Right cardiac atrium (tissue), 5 donors: ENCODE measurements at regions not wholly inside any gene's neighbourhood (a gene's known extent, or its start where the extent isn't known, plus 50 kb on each side); places are given as distances from the start of the nearest gene placed in this dataset.

Experiments used
- ATAC-seq, 2 donors: fragments of 200-7000 bp; cut with Tn5 transposase; one replicate each; pipeline versions ENCODE4 v1.8.0 to v1.9.1; 2020; ENCODE audit warnings: moderate library complexity in 2 of 2, mild to moderate bottlenecking in 1 of 2
- DNase-seq, 3 donors: peaks; one replicate each; pipeline ENCODE4 v3.0.0-alpha.2; 2020
- H3K27ac ChIP-seq: one replicate; pipeline ENCODE4 v1.5.1; 2013; ENCODE audit warnings: mild to moderate bottlenecking, low read length, control low read depth, moderate library complexity
- H3K27me3 ChIP-seq: one replicate; pipeline ENCODE4 v1.6.1; 2013; ENCODE audit not compliant: control insufficient read depth, insufficient read depth
- H3K4me1 ChIP-seq: one replicate; pipeline ENCODE4 v1.6.1; 2013; ENCODE audit warnings: low read length; ENCODE audit not compliant: control insufficient read depth, insufficient read depth
- H3K4me3 ChIP-seq: one replicate; pipeline ENCODE4 v1.5.1; 2013; ENCODE audit warnings: low read length, control low read depth
- H3K9me3 ChIP-seq: one replicate; pipeline ENCODE4 v1.6.1; 2013; ENCODE audit warnings: low read length; ENCODE audit not compliant: control insufficient read depth
- WGBS: extraction: QIAGEN DNeasy Blood & Tissue Kit; methylation state at CpG from one replicate; pipeline ENCODE4 v1.1.7; 2013; 5-methylcytosine and 5-hydroxymethylcytosine counted together
- intact Hi-C, 4 donors: fragments of 100-400 bp; cut with DNase I; formaldehyde crosslinking; loops; one replicate each; pipeline versions ENCODE4 v1.11.0 to v1.14.0; 2022 to 2023
- donor health status: healthy with polysubstance abuse.
- donor health status: DM: no; HTN: yes; CAD: no.
- donor health status: DM: no; HTN: no; CAD: no.
- donor health status: DM: no; HTN: yes; CAD: no; lungs with severe emphysema.
- donor health status: DM: yes; HTN: yes; CAD: no.

DNA sequence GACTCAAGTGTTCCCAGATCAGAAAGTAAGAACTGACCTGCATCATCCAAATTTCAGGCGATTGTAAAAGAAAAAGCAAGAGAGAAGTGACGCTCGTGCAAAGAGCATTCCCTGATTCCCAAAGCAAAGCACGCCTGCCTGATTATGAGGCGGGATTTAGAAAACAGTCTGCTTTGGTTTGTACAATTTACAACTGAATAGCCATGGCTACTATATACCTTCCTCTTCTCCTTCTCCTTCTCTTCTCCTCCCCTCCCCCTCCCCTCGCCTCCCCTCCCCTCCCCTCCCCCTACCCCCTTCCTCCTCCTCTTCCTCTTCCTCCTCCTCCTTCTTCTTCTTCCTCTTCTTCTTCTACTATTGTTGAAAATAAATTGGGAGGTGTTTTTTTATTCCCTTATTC lies 782.9 kb downstream of the GALR1 start:
- WGBS, result 75% methylated on average over 6 of the region's 6 CpGs
- DNase-seq (no peak), ATAC-seq (no peak)
- intact Hi-C loops, result no loop called here
- Histone ChIP-seq H3K27me3 (no peaks in the 10 kb centered on the region), H3K27ac (no peak overlapping the region), H3K4me3 (no peak overlapping the region), H3K9me3 (no peaks in the 10 kb centered on the region), H3K4me1 (no peaks in the 10 kb centered on the region)

DNA sequence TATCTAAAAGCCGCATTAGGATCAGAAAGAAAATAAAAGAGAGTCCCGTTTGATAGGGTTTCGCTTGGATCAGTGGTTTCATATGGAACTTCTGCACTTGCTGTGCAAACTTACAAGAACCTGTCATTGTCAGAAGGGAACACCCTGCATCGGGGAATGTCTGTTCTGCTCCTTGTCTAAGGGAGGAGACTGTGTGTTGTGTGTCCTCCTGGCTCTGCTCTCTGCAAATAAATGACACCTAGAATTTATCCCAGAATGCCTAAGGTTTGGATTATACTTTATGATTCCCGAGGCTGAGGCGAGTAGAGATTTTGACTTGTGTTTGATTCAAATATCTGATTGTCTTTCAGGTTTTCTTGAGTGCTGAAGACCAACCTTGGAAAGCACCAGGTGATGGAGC lies 785.1 kb downstream of the GALR1 start:
- no peaks in the 10 kb centered on the region for H3K27me3 ChIP-seq
- DNase-seq, result no peak
- no peaks in the 10 kb centered on the region for H3K9me3 ChIP-seq
- no peak for ATAC-seq
- WGBS, result 82% methylated on average over 6 of the region's 6 CpGs
- H3K4me1 ChIP-seq, result no peaks in the 10 kb centered on the region
- no peak overlapping the region for H3K27ac ChIP-seq
- intact Hi-C loops, result no loop called here
- no peak overlapping the region for H3K4me3 ChIP-seq

DNA sequence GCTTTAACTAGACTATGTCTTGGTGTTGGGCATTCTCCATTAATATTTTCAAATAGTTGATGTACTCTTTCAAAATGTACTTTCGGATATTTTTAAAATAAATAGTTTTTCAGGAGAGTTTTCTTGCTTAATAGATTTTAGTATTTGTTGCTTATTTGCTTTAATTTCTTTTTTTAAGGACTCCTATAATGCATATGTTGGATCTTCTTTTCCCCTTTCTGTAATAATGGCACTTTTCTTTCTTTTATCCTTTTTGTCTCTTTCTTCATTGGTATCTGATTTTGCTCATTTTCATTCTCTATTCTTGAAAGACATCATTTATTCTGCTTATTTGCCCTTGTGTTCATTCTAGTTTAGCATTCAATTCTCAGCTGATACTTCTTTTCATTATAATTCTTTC lies 791.6 kb downstream of the GALR1 start:
- Histone ChIP-seq H3K27ac (no peak overlapping the region), H3K27me3 (no peaks in the 10 kb centered on the region), H3K4me3 (no peak overlapping the region), H3K9me3 (peaks cover 5% of the 10 kb centered on the region), H3K4me1 (no peaks in the 10 kb centered on the region)
- DNase-seq (no peak), ATAC-seq (no peak)
- intact Hi-C loops, result no loop called here
- 68% methylated on average over 1 of the region's 1 CpG for WGBS

DNA sequence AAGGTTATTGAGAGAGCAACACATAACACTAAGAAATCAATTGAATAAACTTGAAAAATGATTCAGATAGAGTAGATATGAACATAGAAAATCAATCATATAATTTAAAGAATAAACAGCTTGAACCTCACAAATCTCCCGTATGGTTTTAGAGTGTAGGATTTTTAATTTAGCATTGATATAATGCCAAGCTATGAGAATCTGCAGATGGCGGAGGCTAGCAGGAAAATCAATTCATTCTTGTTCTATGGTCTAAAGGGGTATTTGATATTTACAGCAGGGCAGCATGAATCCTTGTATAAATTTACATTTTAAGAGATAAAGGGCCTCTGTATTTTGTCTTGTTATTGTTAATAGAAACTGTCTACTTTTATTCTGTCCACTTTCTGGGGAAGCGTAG lies 797.0 kb downstream of the GALR1 start:
- peaks cover 5% of the 10 kb centered on the region for H3K9me3 ChIP-seq
- no peaks in the 10 kb centered on the region for H3K27me3 ChIP-seq
- no peaks in the 10 kb centered on the region for H3K4me1 ChIP-seq
- 79% methylated on average over 3 of the region's 3 CpGs for WGBS
- ATAC-seq (no peak), DNase-seq (no peak)
- no peak overlapping the region for H3K27ac ChIP-seq
- intact Hi-C loops, result no loop called here
- no peak overlapping the region for H3K4me3 ChIP-seq

DNA sequence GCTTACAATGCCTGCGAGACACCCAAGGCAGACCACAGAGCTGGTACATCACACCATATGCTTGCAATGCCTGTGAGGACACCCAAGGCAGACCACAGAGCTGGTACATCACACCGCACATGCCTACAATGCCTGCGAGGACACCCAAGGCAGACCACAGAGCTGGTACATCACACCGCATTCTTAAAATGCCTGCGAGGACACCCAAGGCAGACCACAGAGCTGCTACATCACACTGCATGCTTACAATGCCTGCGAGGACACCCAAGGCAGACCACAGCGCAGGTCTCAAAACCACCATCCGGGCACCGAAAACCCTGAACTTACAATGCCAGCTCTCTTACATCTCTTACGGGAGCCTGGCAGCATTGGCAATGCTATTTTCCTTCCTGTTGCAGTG lies 799.6 kb downstream of the GALR1 start:
- Histone ChIP-seq H3K9me3 (no peaks in the 10 kb centered on the region), H3K4me1 (no peaks in the 10 kb centered on the region), H3K27me3 (no peaks in the 10 kb centered on the region), H3K27ac (no peak overlapping the region), H3K4me3 (no peak overlapping the region)
- 88% methylated on average over 10 of the region's 10 CpGs for WGBS
- intact Hi-C loops, result no loop called here
- ATAC-seq, result no peak
- DNase-seq, result no peak

DNA sequence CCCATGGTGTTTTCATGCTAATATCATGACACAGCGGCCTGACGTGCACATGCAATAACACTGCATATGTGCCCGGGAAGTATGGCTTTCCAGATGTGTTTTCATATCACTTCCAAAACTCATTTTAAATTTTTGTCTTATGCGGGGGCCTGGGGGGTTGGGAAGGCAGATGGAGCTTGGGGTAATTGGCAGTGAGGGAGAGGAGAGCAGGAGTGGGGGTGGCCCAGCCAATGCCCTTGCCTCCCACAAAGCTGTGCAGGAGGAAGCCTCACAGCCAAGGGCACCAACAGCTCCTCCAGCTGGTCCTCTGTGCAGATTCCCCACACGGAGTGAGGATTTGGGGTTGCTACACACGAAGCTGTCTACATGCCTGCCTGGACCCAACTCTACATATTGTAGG lies 805.2 kb downstream of the GALR1 start:
- H3K27ac ChIP-seq, result no peak overlapping the region
- no peak for ATAC-seq
- intact Hi-C loops, result no loop called here
- H3K4me1 ChIP-seq, result no peaks in the 10 kb centered on the region
- DNase-seq, result no peak
- no peak overlapping the region for H3K4me3 ChIP-seq
- no peaks in the 10 kb centered on the region for H3K9me3 ChIP-seq
- no peaks in the 10 kb centered on the region for H3K27me3 ChIP-seq
- 82% methylated on average over 6 of the region's 6 CpGs for WGBS

DNA sequence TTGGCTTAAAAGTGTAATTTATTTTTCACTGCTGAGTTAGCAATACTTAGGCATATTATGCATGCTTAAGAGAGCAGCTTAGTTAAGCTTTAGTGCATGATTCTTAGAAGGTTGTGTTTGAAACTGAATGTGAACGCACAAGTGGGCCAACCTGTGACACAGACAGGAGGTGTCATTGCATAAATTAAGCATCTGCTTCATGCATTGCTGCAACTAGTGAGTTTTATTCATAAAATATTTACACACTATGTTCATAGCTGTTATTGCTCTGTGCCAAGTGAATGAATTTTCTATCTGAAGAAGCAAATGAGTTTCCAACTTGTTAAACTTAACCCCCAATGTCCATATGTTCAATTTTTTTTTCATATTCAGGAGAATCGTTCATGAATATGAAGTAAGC lies 806.4 kb downstream of the GALR1 start:
- DNase-seq, result no peak
- WGBS, result 82% methylated on average over 2 of the region's 2 CpGs
- no peak for ATAC-seq
- Histone ChIP-seq H3K27ac (no peak overlapping the region), H3K4me3 (no peak overlapping the region), H3K27me3 (no peaks in the 10 kb centered on the region), H3K4me1 (no peaks in the 10 kb centered on the region), H3K9me3 (no peaks in the 10 kb centered on the region)
- intact Hi-C loops, result no loop called here

DNA sequence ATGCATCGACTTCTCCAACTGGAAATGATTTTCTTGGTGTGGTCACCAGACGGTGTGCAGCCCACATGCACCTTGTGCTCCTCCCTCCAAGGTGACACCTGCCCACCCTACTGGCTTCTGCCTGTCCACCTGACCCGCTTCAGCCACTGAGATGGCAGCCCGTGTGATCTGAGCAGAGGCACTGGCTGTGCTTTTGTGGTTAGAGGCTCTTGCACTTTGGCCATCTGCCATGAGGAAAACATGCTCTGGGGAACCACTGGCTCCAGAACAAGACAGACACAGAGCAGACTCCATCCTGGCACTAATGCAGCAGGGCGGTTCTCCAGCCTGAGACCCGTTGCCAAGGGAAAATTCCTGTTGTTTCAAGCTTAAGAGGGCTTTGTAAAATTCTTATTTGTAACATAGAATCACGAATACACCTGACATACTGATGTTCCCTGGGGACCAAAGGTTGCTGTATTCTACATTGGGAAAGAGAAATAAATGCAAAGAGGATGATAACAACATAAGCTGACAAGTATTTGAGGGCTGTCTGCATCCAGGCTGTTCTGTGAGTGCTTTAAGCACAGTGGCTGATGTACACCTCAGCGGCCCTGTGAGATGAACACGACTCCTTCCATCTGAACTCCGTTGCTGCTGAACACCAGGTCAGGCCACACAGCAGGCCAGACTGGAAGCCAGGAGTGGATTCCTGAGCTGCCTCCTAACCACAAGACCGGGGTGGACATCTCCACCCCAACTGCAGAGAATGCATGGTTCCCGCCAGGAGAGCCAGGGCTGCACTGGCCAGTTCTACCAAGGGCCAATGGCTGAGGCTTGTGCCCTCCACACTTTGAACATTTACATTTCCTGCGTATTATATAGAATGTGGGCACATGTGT lies 820.4 kb downstream of the GALR1 start:
- peak; percentile 27 to 69 (median 66) for DNase-seq
- H3K27ac ChIP-seq, result no peak overlapping the region
- no peak overlapping the region for H3K4me3 ChIP-seq
- no peaks in the 10 kb centered on the region for H3K9me3 ChIP-seq
- H3K27me3 ChIP-seq, result no peaks in the 10 kb centered on the region
- 62% methylated on average over 13 of the region's 13 CpGs for WGBS
- intact Hi-C loops, result no loop called here
- ATAC-seq, result peak in 1 of 2 donors; percentile 79
- H3K4me1 ChIP-seq, result no peaks in the 10 kb centered on the region

DNA sequence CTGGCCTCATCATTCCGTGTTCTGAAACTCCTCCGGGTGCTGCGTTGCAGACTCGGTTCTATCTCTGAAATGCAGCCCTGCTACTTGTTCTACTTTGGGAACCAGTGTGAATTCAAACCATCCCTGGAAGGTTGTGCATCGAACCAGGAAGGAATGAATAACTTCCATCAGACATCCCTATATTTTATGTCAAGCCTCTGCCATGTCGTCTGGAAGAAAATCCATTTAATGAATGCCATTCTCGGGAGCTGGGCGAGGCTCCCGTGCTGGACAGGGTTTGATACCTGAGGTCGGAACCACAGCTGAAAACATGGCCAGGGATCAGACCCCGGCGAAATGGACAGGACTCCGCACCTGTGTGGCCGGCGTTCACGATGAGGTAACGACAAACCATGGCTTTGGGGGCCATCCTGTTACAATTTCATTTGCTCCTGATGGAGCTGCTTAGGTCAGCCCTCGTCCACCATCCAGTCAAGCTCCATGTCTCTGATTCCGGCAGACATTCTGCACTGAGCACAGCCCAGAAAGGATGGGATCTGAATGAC lies 821.6 kb downstream of the GALR1 start:
- no peak for ATAC-seq

DNA sequence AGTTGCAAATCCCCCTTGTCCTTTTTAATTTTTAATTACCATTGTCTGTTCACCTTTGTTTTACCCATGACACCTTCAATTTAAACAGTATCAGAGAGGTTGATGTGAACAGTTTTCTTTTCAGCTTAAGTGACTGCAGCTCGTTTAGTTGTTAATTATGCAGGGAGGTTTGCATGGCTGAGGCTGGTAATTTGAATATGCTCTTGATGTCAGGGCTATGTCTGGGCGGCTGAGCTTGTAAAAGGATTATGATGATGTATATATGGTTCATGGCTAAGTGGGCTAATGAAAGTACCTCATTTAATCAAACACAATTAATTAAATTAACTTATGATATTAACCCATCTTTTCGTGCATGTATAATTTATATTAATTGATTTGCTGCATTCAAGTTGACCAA lies 822.1 kb downstream of the GALR1 start:
- DNase-seq (no peak), ATAC-seq (no peak)
- WGBS, result 74% methylated on average over 3 of the region's 3 CpGs
- Histone ChIP-seq H3K9me3 (no peaks in the 10 kb centered on the region), H3K4me1 (no peaks in the 10 kb centered on the region), H3K27ac (no peak overlapping the region), H3K27me3 (no peaks in the 10 kb centered on the region), H3K4me3 (no peak overlapping the region)
- intact Hi-C loops, result no loop called here

More for the DNA sequence above, 821.6 kb downstream of the GALR1 start:
- Histone ChIP-seq H3K27ac (no peak overlapping the region), H3K9me3 (no peaks in the 10 kb centered on the region), H3K4me1 (no peaks in the 10 kb centered on the region), H3K27me3 (no peaks in the 10 kb centered on the region), H3K4me3 (no peak overlapping the region)
- 82% methylated on average over 19 of the region's 19 CpGs for WGBS
- no peak for DNase-seq
- intact Hi-C loops, result no loop called here

DNA sequence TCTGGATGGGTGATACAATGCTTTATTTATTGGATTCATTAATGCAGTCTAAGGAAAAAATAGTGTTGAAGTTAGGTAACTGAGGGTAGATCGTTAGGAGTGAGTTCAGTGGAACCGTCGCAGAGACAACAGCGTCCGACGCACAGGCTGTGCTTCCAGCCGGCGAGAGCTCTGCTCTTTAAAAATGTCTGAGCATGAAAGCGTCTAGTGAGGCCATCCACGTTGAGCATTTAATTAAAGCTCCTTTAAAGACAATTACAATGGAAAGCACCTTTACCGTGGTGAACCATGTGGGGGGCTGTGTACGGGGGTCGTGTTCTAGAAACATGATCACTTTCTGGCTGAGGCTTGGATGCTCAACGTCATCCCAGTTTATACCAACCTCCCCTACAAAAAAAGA lies 822.7 kb downstream of the GALR1 start:
- H3K4me3 ChIP-seq, result no peak overlapping the region
- no peak overlapping the region for H3K27ac ChIP-seq
- H3K27me3 ChIP-seq, result no peaks in the 10 kb centered on the region
- 80% methylated on average over 14 of the region's 14 CpGs for WGBS
- intact Hi-C loops, result no loop called here
- H3K9me3 ChIP-seq, result no peaks in the 10 kb centered on the region
- DNase-seq (no peak), ATAC-seq (no peak)
- no peaks in the 10 kb centered on the region for H3K4me1 ChIP-seq
